Upper lobe of right lung (tissue), 1 donor: ENCODE measurements at regions not wholly inside any gene's neighbourhood (a gene's known extent, or its start where the extent isn't known, plus 50 kb on each side); places are given as distances from the start of the nearest gene placed in this dataset.
"Not testable (repeated sequence)": the region's sequence is repeated elsewhere in the genome, so short reads cannot be mapped to it uniquely, and the experiment has no call there.

Experiments
- ATAC-seq: fragments of 200-7000 bp; cut with Tn5 transposase; one replicate; pipeline ENCODE4 v1.9.1; 2020; ENCODE audit warnings: mild to moderate bottlenecking, moderate library complexity
- DNase-seq: peaks from one replicate; pipeline ENCODE4 v3.0.0-alpha.2; 2020
- H3K27ac ChIP-seq: fragments of 200-600 bp; one replicate; pipeline ENCODE4 v1.8.0; 2022
- H3K27me3 ChIP-seq: fragments of 200-600 bp; one replicate; pipeline ENCODE4 v1.8.0; 2022; ENCODE audit warnings: mild to moderate bottlenecking
- H3K36me3 ChIP-seq: fragments of 200-600 bp; one replicate; pipeline ENCODE4 v1.8.0; 2022
- H3K4me1 ChIP-seq: fragments of 200-600 bp; one replicate; pipeline ENCODE4 v1.8.0; 2022
- H3K4me3 ChIP-seq: fragments of 200-600 bp; one replicate; pipeline ENCODE4 v1.8.0; 2022; ENCODE audit warnings: mild to moderate bottlenecking
- H3K9me3 ChIP-seq: fragments of 200-600 bp; one replicate; pipeline ENCODE4 v1.8.0; 2022
- CTCF ChIP-seq: fragments of 200-600 bp; IDR thresholded peaks from one replicate; pipeline ENCODE4 v1.8.0; 2022; ENCODE audit warnings: antibody characterized with exemption
- intact Hi-C: fragments of 100-400 bp; cut with DNase I; formaldehyde crosslinking; loops from one replicate; pipeline ENCODE4 v1.11.0; 2022
- donor health status: DM: no; HTN: yes; CAD: no; lungs with severe emphysema.

DNA sequence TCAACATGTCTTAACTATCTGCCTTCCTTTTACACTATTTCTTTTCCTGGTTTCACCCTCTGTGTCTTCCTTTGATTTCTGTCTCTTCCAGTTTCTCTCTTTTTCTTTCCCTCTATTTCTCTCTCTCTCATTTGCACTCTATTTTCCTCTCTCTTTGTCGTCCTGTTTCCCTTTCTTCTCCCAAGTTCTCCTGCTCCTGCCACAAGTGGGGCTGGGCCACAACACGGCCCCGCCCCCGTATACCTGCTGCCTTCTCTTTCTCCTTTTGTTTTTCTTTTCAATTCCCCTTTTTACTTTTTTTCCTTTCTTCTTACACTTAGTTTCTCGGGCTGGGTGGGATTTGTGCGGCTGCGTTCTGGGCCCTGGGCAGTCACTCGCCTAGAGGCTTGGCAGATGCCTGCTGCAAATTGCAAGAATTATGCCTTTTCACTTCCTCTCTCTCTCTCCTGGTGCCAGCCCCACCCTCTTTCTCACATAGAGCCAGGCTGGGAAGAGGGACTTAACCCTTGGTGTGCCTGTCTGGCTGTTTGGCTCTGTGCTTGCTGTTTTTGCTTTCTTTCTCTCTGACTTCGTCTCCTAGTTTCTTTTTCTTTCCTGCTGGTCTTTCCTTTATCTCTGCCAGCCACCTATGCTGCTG is 2139.4 kb downstream of the TP53TG3F start:
- Histone ChIP-seq H3K9me3 (no peaks in the 10 kb centered on the region), H3K36me3 (no peaks in the 10 kb centered on the region), H3K27me3 (no peaks in the 10 kb centered on the region), H3K27ac (no peak overlapping the region), H3K4me1 (no peaks in the 10 kb centered on the region), H3K4me3 (no peak overlapping the region)
- ATAC-seq (no peak), DNase-seq (no peak)
- intact Hi-C loops, result no loop called here
- TF ChIP-seq CTCF, result no peak

GRCh38 chr16:35599429-35600160 is 2140.2 kb downstream of the TP53TG3F start:
- no peaks in the 10 kb centered on the region for H3K36me3 ChIP-seq
- no peaks in the 10 kb centered on the region for H3K4me1 ChIP-seq
- TF ChIP-seq CTCF, result no peak
- intact Hi-C loops, result no loop called here
- no peak overlapping the region for H3K4me3 ChIP-seq
- no peaks in the 10 kb centered on the region for H3K27me3 ChIP-seq
- no peaks in the 10 kb centered on the region for H3K9me3 ChIP-seq
- ATAC-seq (no peak), DNase-seq (no peak)
- no peak overlapping the region for H3K27ac ChIP-seq

GRCh38 chr16:35600161-35600555 is 2140.7 kb downstream of the TP53TG3F start:
- intact Hi-C loops, DNase-seq, H3K27me3 ChIP-seq, ATAC-seq, H3K9me3 ChIP-seq, H3K27ac ChIP-seq, H3K4me3 ChIP-seq, H3K4me1 ChIP-seq, H3K36me3 ChIP-seq: not testable (repeated sequence)

DNA sequence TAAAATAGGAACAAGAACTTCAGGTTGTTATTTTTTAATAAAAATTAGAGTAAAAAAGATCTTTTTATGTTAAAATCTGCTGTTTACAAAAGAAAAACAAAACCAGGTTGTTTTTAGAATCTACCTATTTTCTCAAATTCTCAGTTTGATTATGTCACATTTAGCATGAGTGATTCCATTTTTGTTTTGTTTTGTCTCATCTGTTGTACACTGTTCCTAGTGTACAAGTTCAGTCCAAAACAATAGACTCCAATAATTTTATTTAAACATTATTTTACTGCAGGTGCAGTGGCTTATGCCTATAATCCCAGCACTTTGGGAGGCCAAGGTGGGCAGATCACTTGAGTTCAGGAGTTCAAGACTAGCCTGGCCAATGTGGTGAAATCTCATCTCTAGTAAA is 2142.7 kb downstream of the TP53TG3F start:
- H3K9me3 ChIP-seq, result no peaks in the 10 kb centered on the region
- H3K4me3 ChIP-seq, result no peak overlapping the region
- ATAC-seq, result no peak
- no peak overlapping the region for H3K27ac ChIP-seq
- no peak for TF ChIP-seq CTCF
- H3K4me1 ChIP-seq, result no peaks in the 10 kb centered on the region
- intact Hi-C loops, result no loop called here
- no peak for DNase-seq
- H3K36me3 ChIP-seq, result no peaks in the 10 kb centered on the region
- no peaks in the 10 kb centered on the region for H3K27me3 ChIP-seq

- ATAC-seq, intact Hi-C loops, H3K9me3 ChIP-seq, H3K27ac ChIP-seq, H3K27me3 ChIP-seq, H3K4me3 ChIP-seq, H3K4me1 ChIP-seq, DNase-seq, H3K36me3 ChIP-seq: not testable (repeated sequence)
These were observed 2144.0 kb downstream of the TP53TG3F start for GRCh38 chr16:35603371-35603770.

GRCh38 chr16:35605921-35606320 is 2146.5 kb downstream of the TP53TG3F start:
- no peak for ATAC-seq
- no peak overlapping the region for H3K4me3 ChIP-seq
- no peaks in the 10 kb centered on the region for H3K36me3 ChIP-seq
- intact Hi-C loops, result no loop called here
- no peak for TF ChIP-seq CTCF
- H3K9me3 ChIP-seq, result no peaks in the 10 kb centered on the region
- H3K4me1 ChIP-seq, result no peaks in the 10 kb centered on the region
- no peaks in the 10 kb centered on the region for H3K27me3 ChIP-seq
- no peak for DNase-seq
- H3K27ac ChIP-seq, result no peak overlapping the region

- intact Hi-C loops, H3K27ac ChIP-seq, H3K4me3 ChIP-seq, H3K36me3 ChIP-seq, H3K4me1 ChIP-seq, H3K27me3 ChIP-seq, DNase-seq, ATAC-seq: not testable (repeated sequence)
- peaks cover 24% of the 10 kb centered on the region for H3K9me3 ChIP-seq
These were observed 2155.5 kb downstream of the TP53TG3F start for GRCh38 chr16:35614883-35615282.

GRCh38 chr16:35619176-35619575 is 2159.8 kb downstream of the TP53TG3F start:
- H3K4me3 ChIP-seq, H3K27me3 ChIP-seq, ATAC-seq, H3K4me1 ChIP-seq, H3K36me3 ChIP-seq, H3K27ac ChIP-seq, DNase-seq, intact Hi-C loops: not testable (repeated sequence)
- peaks cover 23% of the 10 kb centered on the region for H3K9me3 ChIP-seq
